Neural progenitor cell (in vitro differentiated cells): ENCODE measurements at regions not wholly inside any gene's neighbourhood (a gene's known extent, or its start where the extent isn't known, plus 50 kb on each side); places are given as distances from the start of the nearest gene placed in this dataset.

Source experiments
- DNase-seq: peaks from one replicate; pipeline ENCODE4 v3.0.0-alpha.2; 2016; ENCODE audit warnings: low spot score
- H2AFZ ChIP-seq: fragments of 200-600 bp; sonication (generic); replicated peaks from 2 replicates; pipeline ENCODE4 v1.6.1; 2016; ENCODE audit warnings: antibody characterized with exemption
- H3F3A ChIP-seq: fragments of 200-600 bp; sonication (generic); 2 replicates; pipeline ENCODE4 v1.6.1; 2016; ENCODE audit warnings: antibody characterized with exemption, low read depth
- H3K27ac ChIP-seq: fragments of 200-600 bp; sonication (generic); 2 replicates; pipeline ENCODE4 v1.5.1; 2016; ENCODE audit warnings: mild to moderate bottlenecking
- H3K27me3 ChIP-seq: fragments of 200-600 bp; sonication (generic); 2 replicates; pipeline ENCODE4 v1.6.1; 2016; ENCODE audit warnings: mild to moderate bottlenecking, moderate library complexity
- H3K36me3 ChIP-seq: fragments of 200-600 bp; sonication (generic); 2 replicates; pipeline ENCODE4 v1.5.1; 2016
- H3K4me1 ChIP-seq: fragments of 200-600 bp; sonication (generic); 2 replicates; pipeline ENCODE4 v1.6.1; 2016; ENCODE audit warnings: mixed run types
- H3K4me2 ChIP-seq: fragments of 200-600 bp; sonication (generic); 2 replicates; pipeline ENCODE4 v1.6.1; 2016
- H3K4me3 ChIP-seq: fragments of 200-600 bp; sonication (generic); 2 replicates; pipeline ENCODE4 v1.5.1; 2016
- H3K79me2 ChIP-seq: fragments of 200-600 bp; sonication (generic); 2 replicates; pipeline ENCODE4 v1.6.1; 2016; ENCODE audit warnings: low read depth
- H3K9ac ChIP-seq: fragments of 200-600 bp; sonication (generic); 2 replicates; pipeline ENCODE4 v1.6.1; 2016
- H3K9me3 ChIP-seq: fragments of 200-600 bp; sonication (generic); 2 replicates; pipeline ENCODE4 v1.5.1; 2016; ENCODE audit warnings: low read depth
- H4K20me1 ChIP-seq: fragments of 200-600 bp; sonication (generic); 2 replicates; pipeline ENCODE4 v1.6.1; 2016; ENCODE audit warnings: low read depth
- H3K27ac Mint-ChIP-seq: 3 replicates; pipeline ENCODE4 v1.8.0; 2021; ENCODE audit warnings: mixed read lengths
- H3K27me3 Mint-ChIP-seq: 2 replicates; pipeline ENCODE4 v1.8.0; 2022; ENCODE audit warnings: low read depth, mild to moderate bottlenecking, inconsistent platforms, moderate library complexity, mixed read lengths; ENCODE audit not compliant: insufficient read depth
- H3K36me3 Mint-ChIP-seq: 3 replicates; pipeline ENCODE4 v1.8.0; 2021; ENCODE audit warnings: mixed read lengths
- H3K4me1 Mint-ChIP-seq: 3 replicates; pipeline ENCODE4 v1.8.0; 2021; ENCODE audit warnings: mixed read lengths
- H3K4me3 Mint-ChIP-seq: 3 replicates; pipeline ENCODE4 v1.8.0; 2021; ENCODE audit warnings: mild to moderate bottlenecking, moderate library complexity, mixed read lengths
- H3K9me3 Mint-ChIP-seq: 3 replicates; pipeline ENCODE4 v1.8.0; 2020; ENCODE audit warnings: mixed read lengths
- EZH2 ChIP-seq: fragments of 200-600 bp; sonication (generic); IDR thresholded peaks from 2 replicates; pipeline ENCODE4 v1.6.1; 2017; ENCODE audit warnings: antibody characterized with exemption, mild to moderate bottlenecking, moderate library complexity
- EZH2phosphoT487 ChIP-seq: fragments of 200-600 bp; sonication (generic); IDR thresholded peaks from 2 replicates; pipeline ENCODE4 v1.6.1; 2017; ENCODE audit warnings: antibody characterized with exemption
- TF ChIP-seq, protein P1 (sequence below): fragments of 200-600 bp; sonication (generic); IDR thresholded peaks from 2 replicates; pipeline ENCODE4 v1.5.1; 2017; ENCODE audit warnings: antibody characterized with exemption, mild to moderate bottlenecking

- no peak overlapping the region for H3K27ac ChIP-seq
- H3K36me3 ChIP-seq: no peaks in the 10 kb centered on the region
- H3K79me2 ChIP-seq: no peaks in the 10 kb centered on the region
- DNase-seq: no peak
- no peak overlapping the region for H3K4me2 ChIP-seq
- no peaks in the 10 kb centered on the region for H3K27me3 ChIP-seq
- Mint-ChIP-seq H3K27me3 (peaks cover 3% of the 10 kb centered on the region), H3K4me1 (peaks cover 12% of the 10 kb centered on the region), H3K36me3 (no peaks in the 10 kb centered on the region), H3K27ac (no peak overlapping the region), H3K9me3 (peaks cover 3% of the 10 kb centered on the region), H3K4me3 (no peak overlapping the region)
- TF ChIP-seq EZH2: no peak
- TF ChIP-seq, protein P1, sequence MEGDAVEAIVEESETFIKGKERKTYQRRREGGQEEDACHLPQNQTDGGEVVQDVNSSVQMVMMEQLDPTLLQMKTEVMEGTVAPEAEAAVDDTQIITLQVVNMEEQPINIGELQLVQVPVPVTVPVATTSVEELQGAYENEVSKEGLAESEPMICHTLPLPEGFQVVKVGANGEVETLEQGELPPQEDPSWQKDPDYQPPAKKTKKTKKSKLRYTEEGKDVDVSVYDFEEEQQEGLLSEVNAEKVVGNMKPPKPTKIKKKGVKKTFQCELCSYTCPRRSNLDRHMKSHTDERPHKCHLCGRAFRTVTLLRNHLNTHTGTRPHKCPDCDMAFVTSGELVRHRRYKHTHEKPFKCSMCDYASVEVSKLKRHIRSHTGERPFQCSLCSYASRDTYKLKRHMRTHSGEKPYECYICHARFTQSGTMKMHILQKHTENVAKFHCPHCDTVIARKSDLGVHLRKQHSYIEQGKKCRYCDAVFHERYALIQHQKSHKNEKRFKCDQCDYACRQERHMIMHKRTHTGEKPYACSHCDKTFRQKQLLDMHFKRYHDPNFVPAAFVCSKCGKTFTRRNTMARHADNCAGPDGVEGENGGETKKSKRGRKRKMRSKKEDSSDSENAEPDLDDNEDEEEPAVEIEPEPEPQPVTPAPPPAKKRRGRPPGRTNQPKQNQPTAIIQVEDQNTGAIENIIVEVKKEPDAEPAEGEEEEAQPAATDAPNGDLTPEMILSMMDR: no peak
- no peak for TF ChIP-seq EZH2phosphoT487
- H3F3A ChIP-seq: no peaks in the 10 kb centered on the region
- peaks cover 5% of the 10 kb centered on the region for H3K4me1 ChIP-seq
- no peak overlapping the region for H3K4me3 ChIP-seq
- H3K9ac ChIP-seq: no peak overlapping the region
- H4K20me1 ChIP-seq: no peaks in the 10 kb centered on the region
- no peaks in the 10 kb centered on the region for H3K9me3 ChIP-seq
- H2AFZ ChIP-seq: no peak overlapping the region
Measured at GRCh38 chr5:5079876-5080275, 60.3 kb upstream of the ADAMTS16 start.

- DNase-seq: no peak
- Histone ChIP-seq H3K9me3 (no peaks in the 10 kb centered on the region), H2AFZ (no peak overlapping the region), H3K36me3 (no peaks in the 10 kb centered on the region), H3F3A (no peaks in the 10 kb centered on the region), H4K20me1 (no peaks in the 10 kb centered on the region), H3K27me3 (no peaks in the 10 kb centered on the region), H3K4me3 (no peak overlapping the region), H3K27ac (no peak overlapping the region), H3K9ac (no peak overlapping the region), H3K4me1 (peaks cover 8% of the 10 kb centered on the region), H3K4me2 (no peak overlapping the region), H3K79me2 (no peaks in the 10 kb centered on the region)
- Mint-ChIP-seq H3K27ac (no peak overlapping the region), H3K27me3 (peaks cover 3% of the 10 kb centered on the region), H3K4me3 (no peak overlapping the region), H3K9me3 (peaks cover 3% of the 10 kb centered on the region), H3K36me3 (no peaks in the 10 kb centered on the region), H3K4me1 (peaks cover 12% of the 10 kb centered on the region)
- TF ChIP-seq EZH2phosphoT487 (no peak), EZH2 (no peak)
- TF ChIP-seq, protein P1: no peak
Measured at GRCh38 chr5:5080790-5081189, 59.3 kb upstream of the ADAMTS16 start.

- no peaks in the 10 kb centered on the region for H3K36me3 ChIP-seq
- no peak overlapping the region for H3K4me2 ChIP-seq
- no peak overlapping the region for H3K4me3 ChIP-seq
- H3K4me1 ChIP-seq: peaks cover 4% of the 10 kb centered on the region
- H3K27ac ChIP-seq: no peak overlapping the region
- H3K27me3 ChIP-seq: no peaks in the 10 kb centered on the region
- H3K9ac ChIP-seq: no peak overlapping the region
- H3K27me3 Mint-ChIP-seq: peaks cover 3% of the 10 kb centered on the region
- no peak overlapping the region for H2AFZ ChIP-seq
- TF ChIP-seq EZH2 (no peak), EZH2phosphoT487 (no peak)
- no peaks in the 10 kb centered on the region for H3K9me3 Mint-ChIP-seq
- H3K36me3 Mint-ChIP-seq: no peaks in the 10 kb centered on the region
- H3K79me2 ChIP-seq: no peaks in the 10 kb centered on the region
- H3K4me3 Mint-ChIP-seq: no peak overlapping the region
- peak; percentile 6 for DNase-seq
- no peaks in the 10 kb centered on the region for H3F3A ChIP-seq
- no peaks in the 10 kb centered on the region for H4K20me1 ChIP-seq
- no peaks in the 10 kb centered on the region for H3K4me1 Mint-ChIP-seq
- no peak overlapping the region for H3K27ac Mint-ChIP-seq
- no peaks in the 10 kb centered on the region for H3K9me3 ChIP-seq
Measured at GRCh38 chr5:5085381-5085780, 54.7 kb upstream of the ADAMTS16 start.

- H3K79me2 ChIP-seq: no peaks in the 10 kb centered on the region
- Mint-ChIP-seq H3K27ac (no peak overlapping the region), H3K4me3 (no peak overlapping the region), H3K4me1 (no peaks in the 10 kb centered on the region), H3K27me3 (no peaks in the 10 kb centered on the region), H3K36me3 (no peaks in the 10 kb centered on the region), H3K9me3 (no peaks in the 10 kb centered on the region)
- DNase-seq: no peak
- H3K36me3 ChIP-seq: no peaks in the 10 kb centered on the region
- no peak overlapping the region for H3K9ac ChIP-seq
- no peak overlapping the region for H3K4me3 ChIP-seq
- TF ChIP-seq EZH2 (no peak), EZH2phosphoT487 (no peak)
- TF ChIP-seq, protein P1: no peak
- H3K9me3 ChIP-seq: no peaks in the 10 kb centered on the region
- H3K4me2 ChIP-seq: no peak overlapping the region
- H4K20me1 ChIP-seq: no peaks in the 10 kb centered on the region
- H3K27ac ChIP-seq: no peak overlapping the region
- H3K4me1 ChIP-seq: peaks cover 1% of the 10 kb centered on the region
- no peak overlapping the region for H2AFZ ChIP-seq
- no peaks in the 10 kb centered on the region for H3K27me3 ChIP-seq
- no peaks in the 10 kb centered on the region for H3F3A ChIP-seq
Measured at GRCh38 chr5:5089895-5090649, 50.1 kb upstream of the ADAMTS16 start.
